ENCODE measurements at regions not wholly inside any gene's neighbourhood (a gene's known extent, or its start where the extent isn't known, plus 50 kb on each side); places are given as distances from the start of the nearest gene placed in this dataset.

- no peak for DNase-seq (ENCODE audit: low read depth, low spot score)
- CTCF ChIA-PET = no interaction called here
- POLR2A ChIA-PET = no interaction called here
- TF ChIP-seq CTCF (IDR thresholded peaks at IDR 0.05; ENCODE audit: insufficient read depth, low read length, missing control alignments) = no peak
- H3K4me3 ChIP-seq (ENCODE audit: low read depth, low read length) = no peak overlapping the region
Observed at GRCh38 chr2:569681-570080, 107.5 kb downstream of the TMEM18 start.

GRCh38 chr2:568639-569235 is 108.5 kb downstream of the TMEM18 start:
- POLR2A ChIA-PET = no interaction called here
- DNase-seq (ENCODE audit: low read depth, low spot score) = no peak
- CTCF ChIA-PET = no interaction called here
- H3K4me3 ChIP-seq (ENCODE audit: low read depth, low read length) = peak overlapping the region; percentile 15; the same call in 1 of the 2 replicates
- no peak for TF ChIP-seq CTCF (IDR thresholded peaks at IDR 0.05; ENCODE audit: insufficient read depth, low read length, missing control alignments)

- TF ChIP-seq CTCF (IDR thresholded peaks at IDR 0.05; ENCODE audit: insufficient read depth, low read length, missing control alignments) = no peak
- H3K4me3 ChIP-seq (ENCODE audit: low read depth, low read length) = peak overlapping the region; percentile 15; the same call in 1 of the 2 replicates
- CTCF ChIA-PET = no interaction called here
- POLR2A ChIA-PET = no interaction called here
- peak; percentile 4 for DNase-seq (ENCODE audit: low read depth, low spot score)
Observed at GRCh38 chr2:567865-568638, 109.2 kb downstream of the TMEM18 start.

GRCh38 chr2:567496-567864 is 109.7 kb downstream of the TMEM18 start:
- no peak overlapping the region for H3K4me3 ChIP-seq (ENCODE audit: low read depth, low read length)
- POLR2A ChIA-PET = no interaction called here
- CTCF ChIA-PET = no interaction called here

GRCh38 chr2:566379-567313 is 110.6 kb downstream of the TMEM18 start:
- TF ChIP-seq CTCF (IDR thresholded peaks at IDR 0.05; ENCODE audit: insufficient read depth, low read length, missing control alignments) = no peak
- CTCF ChIA-PET = no interaction called here
- DNase-seq (ENCODE audit: low read depth, low spot score) = no peak
- POLR2A ChIA-PET = no interaction called here
- H3K4me3 ChIP-seq (ENCODE audit: low read depth, low read length) = no peak overlapping the region

More at GRCh38 chr2:567496-567864, 109.7 kb downstream of the TMEM18 start:
- DNase-seq (ENCODE audit: low read depth, low spot score) = no peak
- no peak for TF ChIP-seq CTCF (IDR thresholded peaks at IDR 0.05; ENCODE audit: insufficient read depth, low read length, missing control alignments)
